MCF 10A (cell line): ENCODE measurements at regions not wholly inside any gene's neighbourhood (a gene's known extent, or its start where the extent isn't known, plus 50 kb on each side); places are given as distances from the start of the nearest gene placed in this dataset.

ENCODE experiments used
- BruUV-seq: library from RNA; stranded (reverse); fragments of 400-500 nt; replicated peaks from 2 replicates; lab custom pipeline; 2021; lab: Mats Ljungman, UMichigan
- CTCF ChIA-PET: fragments of 300-600 bp; sonication (Branson Sonifier 250); formaldehyde crosslinking; extraction: SDS; loops from one replicate; lab custom pipeline; 2021; ENCODE audit warnings: antibody characterized with exemption, inconsistent platforms; lab: Yijun Ruan, JAX
- POLR2A ChIA-PET: fragments of 300-600, 350-650 bp; sonication (Branson Sonifier 250); formaldehyde crosslinking; extraction: SDS; loops from one replicate; lab custom pipeline; 2020; ENCODE audit warnings: antibody characterized with exemption, inconsistent platforms; lab: Yijun Ruan, JAX
- DNase-seq: peaks from one replicate; pipeline ENCODE4 v3.0.0-alpha.2; 2018; ENCODE audit not compliant: unreplicated experiment
- H3K27ac Mint-ChIP-seq: one replicate; pipeline ENCODE4 v1.8.0; 2022; ENCODE audit warnings: mild to moderate bottlenecking, low read depth, mixed read lengths; ENCODE audit not compliant: unreplicated experiment
- H3K27me3 Mint-ChIP-seq: one replicate; pipeline ENCODE4 v1.8.0; 2022; ENCODE audit warnings: mixed read lengths; ENCODE audit not compliant: insufficient read depth, unreplicated experiment
- H3K36me3 Mint-ChIP-seq: one replicate; pipeline ENCODE4 v1.8.0; 2022; ENCODE audit warnings: mild to moderate bottlenecking, moderate library complexity, mixed read lengths; ENCODE audit not compliant: insufficient read depth, unreplicated experiment
- H3K4me1 Mint-ChIP-seq: one replicate; pipeline ENCODE4 v1.8.0; 2022; ENCODE audit warnings: mixed read lengths; ENCODE audit not compliant: insufficient read depth, unreplicated experiment
- H3K4me3 Mint-ChIP-seq: one replicate; pipeline ENCODE4 v1.8.0; 2022; ENCODE audit warnings: mild to moderate bottlenecking, moderate library complexity, mixed read lengths; ENCODE audit not compliant: unreplicated experiment
- H3K9me3 Mint-ChIP-seq: one replicate; pipeline ENCODE4 v1.8.0; 2022; ENCODE audit warnings: mixed read lengths; ENCODE audit not compliant: unreplicated experiment
- CTCF ChIP-seq: fragments of 200-600 bp; IDR thresholded peaks from one replicate; pipeline ENCODE4 v1.8.0; 2022; ENCODE audit warnings: antibody characterized with exemption, mild to moderate bottlenecking; ENCODE audit not compliant: unreplicated experiment
- intact Hi-C: fragments of 100-400 bp; cut with micrococcal nuclease; formaldehyde crosslinking; loops from 2 replicates; pipeline ENCODE4 v1.14.1; 2022

- Mint-ChIP-seq H3K27ac (no peak overlapping the region), H3K27me3 (no peaks in the 10 kb centered on the region), H3K9me3 (peaks cover 15% of the 10 kb centered on the region), H3K36me3 (no peaks in the 10 kb centered on the region), H3K4me1 (peaks cover 4% of the 10 kb centered on the region), H3K4me3 (no peak overlapping the region)
- DNase-seq, result no peak
- no TSS peak for BruUV-seq
- no peak for TF ChIP-seq CTCF
- ChIA-PET CTCF (no interaction called here), POLR2A (no interaction called here)
- intact Hi-C loops, result no loop called here
Measured at GRCh38 chr2:238521002-238521401, 94.3 kb downstream of the ASB1 start.

DNA sequence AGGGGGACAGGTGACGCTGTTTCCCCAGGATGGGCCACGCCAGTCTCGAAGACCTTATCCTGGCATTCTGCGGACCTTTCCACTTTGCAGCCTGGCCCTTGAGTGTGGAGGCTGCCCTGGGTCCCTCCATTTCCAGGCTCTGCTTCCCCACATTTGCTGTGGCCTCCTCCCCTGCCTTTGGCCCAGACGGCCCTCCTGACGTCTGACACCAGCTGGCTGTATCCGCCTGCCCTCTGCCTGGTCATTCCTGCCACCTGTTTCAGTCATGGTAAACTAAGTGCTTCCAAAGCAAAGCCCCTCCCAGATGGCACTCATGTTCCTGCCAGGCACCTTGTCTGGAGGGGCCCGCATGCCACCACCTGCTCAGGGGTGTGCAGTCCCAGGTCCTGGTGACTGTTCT is 95.1 kb downstream of the ASB1 start:
- POLR2A ChIA-PET, result no interaction called here
- BruUV-seq, result no TSS peak
- intact Hi-C loops, result no loop called here

DNA sequence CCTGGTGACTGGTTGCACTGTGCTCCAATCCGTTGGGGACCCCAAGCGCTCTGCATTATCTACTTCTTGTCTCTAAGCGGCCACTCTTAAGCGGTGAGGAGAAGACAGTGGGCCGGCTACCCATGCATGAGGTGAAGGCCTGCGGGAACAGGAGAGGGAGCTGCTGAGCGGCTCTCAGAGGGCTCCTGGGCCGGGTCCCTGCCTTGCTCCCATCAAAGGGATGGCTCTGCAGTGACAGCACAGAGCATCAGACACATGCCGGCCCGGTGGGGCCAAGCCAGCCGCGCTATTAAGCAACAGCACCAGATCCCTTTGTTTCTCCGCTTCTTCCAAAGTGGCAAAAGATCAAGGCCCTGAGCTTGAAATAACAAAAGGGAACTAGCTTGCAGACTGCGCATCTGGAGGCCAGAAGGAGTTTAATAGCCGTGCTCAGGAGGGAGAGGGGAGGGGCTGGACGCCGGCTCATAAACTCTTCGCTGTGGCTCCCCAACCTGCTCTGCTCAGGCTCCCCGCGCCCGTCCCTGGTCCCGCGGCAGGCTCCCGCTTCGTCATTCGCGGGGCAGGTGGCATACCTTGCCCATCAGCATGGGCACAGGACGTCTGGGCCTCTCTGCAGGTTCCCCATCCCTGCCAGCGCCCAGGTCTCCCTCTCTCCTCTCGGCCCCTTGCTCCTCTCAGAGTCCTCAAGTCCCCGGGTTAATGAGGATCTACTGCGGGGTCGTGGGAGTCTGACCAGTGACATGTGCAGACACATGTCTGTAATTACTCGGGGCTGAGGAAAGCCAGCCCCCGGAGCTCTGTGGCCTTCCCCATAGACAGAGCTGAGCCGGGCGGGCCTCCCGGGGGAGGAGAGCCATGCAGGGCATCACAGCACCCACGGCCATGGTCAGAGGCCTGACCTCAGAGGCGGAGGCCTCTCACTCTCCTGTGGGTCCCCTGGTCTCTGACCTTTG is 96.7 kb downstream of the ASB1 start:
- no peaks in the 10 kb centered on the region for H3K27me3 Mint-ChIP-seq
- POLR2A ChIA-PET, result no interaction called here
- no TSS peak for BruUV-seq
- peaks cover 15% of the 10 kb centered on the region for H3K4me1 Mint-ChIP-seq
- no peak for TF ChIP-seq CTCF
- CTCF ChIA-PET, result interaction anchor here (1.2 kb wide), 1 partner anchor 262 kb away, joined by 3 read pairs; no protein-coding TSS in a partner anchor
- H3K9me3 Mint-ChIP-seq, result peaks cover 6% of the 10 kb centered on the region
- no peak overlapping the region for H3K27ac Mint-ChIP-seq
- intact Hi-C loops, result no loop called here
- no peaks in the 10 kb centered on the region for H3K36me3 Mint-ChIP-seq
- no peak for DNase-seq
- no peak overlapping the region for H3K4me3 Mint-ChIP-seq

More for the DNA sequence above, 95.1 kb downstream of the ASB1 start:
- no peak for TF ChIP-seq CTCF
- H3K9me3 Mint-ChIP-seq, result peaks cover 7% of the 10 kb centered on the region
- CTCF ChIA-PET, result no interaction called here
- H3K36me3 Mint-ChIP-seq, result no peaks in the 10 kb centered on the region
- DNase-seq, result no peak
- no peak overlapping the region for H3K4me3 Mint-ChIP-seq
- H3K27ac Mint-ChIP-seq, result no peak overlapping the region
- H3K27me3 Mint-ChIP-seq, result no peaks in the 10 kb centered on the region
- peaks cover 4% of the 10 kb centered on the region for H3K4me1 Mint-ChIP-seq

DNA sequence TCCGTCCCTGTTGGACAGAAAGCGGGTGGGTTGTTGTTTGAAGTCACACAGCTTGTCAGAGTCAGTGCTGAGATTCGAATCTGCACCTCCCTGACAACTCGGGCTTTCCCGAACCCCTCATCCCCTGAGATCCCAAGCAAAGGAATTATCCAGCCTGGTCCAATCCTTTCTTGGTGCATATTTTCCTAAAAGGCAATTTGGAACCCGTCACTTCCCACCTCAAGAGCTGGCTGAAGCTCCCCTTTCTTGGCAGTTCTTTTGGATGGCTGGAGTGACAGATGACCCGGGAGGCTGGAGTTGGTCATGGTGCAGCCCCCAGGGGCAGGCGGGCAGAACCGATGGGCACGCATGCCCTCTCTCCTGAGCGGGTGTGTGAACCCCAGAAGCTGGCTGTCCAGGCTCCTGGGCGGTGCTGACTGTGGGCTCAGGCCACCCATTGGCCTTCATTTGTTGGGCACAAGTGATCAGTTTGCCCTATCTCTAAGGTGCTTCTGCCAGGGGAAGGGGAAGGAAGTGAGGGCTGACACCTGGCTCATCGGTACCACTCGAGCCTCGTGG is 97.8 kb downstream of the ASB1 start:
- no peak for DNase-seq
- H3K27ac Mint-ChIP-seq, result no peak overlapping the region
- BruUV-seq, result no TSS peak
- ChIA-PET POLR2A (interaction anchor here (0.6 kb wide), 1 partner anchor 8 kb away, joined by 3 read pairs; no protein-coding TSS in a partner anchor), CTCF (interaction anchor here (1.2 to 1.3 kb wide), 2 partner anchors 11 to 261 kb away, joined by 3 to 5 read pairs; no protein-coding TSS in a partner anchor)
- TF ChIP-seq CTCF, result no peak
- H3K27me3 Mint-ChIP-seq, result no peaks in the 10 kb centered on the region
- no peaks in the 10 kb centered on the region for H3K36me3 Mint-ChIP-seq
- no peak overlapping the region for H3K4me3 Mint-ChIP-seq
- intact Hi-C loops, result no loop called here
- H3K9me3 Mint-ChIP-seq, result peaks cover 6% of the 10 kb centered on the region
- H3K4me1 Mint-ChIP-seq, result peaks cover 22% of the 10 kb centered on the region
